Neural cell (in vitro differentiated cells): ENCODE measurements at regions not wholly inside any gene's neighbourhood (a gene's known extent, or its start where the extent isn't known, plus 50 kb on each side); places are given as distances from the start of the nearest gene placed in this dataset.

Experiments
- EP300 ChIP-seq: fragments of 450-650 bp; conservative IDR thresholded peaks from 2 replicates; pipeline ENCODE4 v1.6.1; 2014; ENCODE audit warnings: antibody characterized with exemption, mild to moderate bottlenecking, moderate library complexity; ENCODE audit not compliant: poor library complexity, severe bottlenecking
- EZH2 ChIP-seq: fragments of 200-600, 300-800 bp; shearing (Covaris generic), sonication (generic); IDR thresholded peaks from 2 replicates; pipeline ENCODE4 v1.6.1; 2014; ENCODE audit warnings: antibody characterized with exemption, low read length, borderline replicate concordance, mild to moderate bottlenecking; ENCODE audit not compliant: insufficient read depth, poor library complexity, severe bottlenecking
- MXI1 ChIP-seq: fragments of 450-650 bp; conservative IDR thresholded peaks from 2 replicates; pipeline ENCODE4 v1.6.1; 2014; ENCODE audit warnings: antibody characterized with exemption, mild to moderate bottlenecking; ENCODE audit not compliant: poor library complexity, severe bottlenecking
- POLR2AphosphoS5 ChIP-seq: IDR thresholded peaks from 2 replicates; pipeline ENCODE4 v1.6.1; 2012
- RAD21 ChIP-seq: fragments of 450-650 bp; conservative IDR thresholded peaks from 2 replicates; pipeline ENCODE4 v1.6.1; 2014; ENCODE audit warnings: antibody characterized with exemption, mild to moderate bottlenecking, moderate library complexity
- SMC3 ChIP-seq: fragments of 450-650 bp; conservative IDR thresholded peaks from 2 replicates; pipeline ENCODE4 v1.6.1; 2014; ENCODE audit warnings: antibody characterized with exemption, mild to moderate bottlenecking, moderate library complexity; ENCODE audit not compliant: poor library complexity
- TAF1 ChIP-seq: IDR thresholded peaks from 2 replicates; pipeline ENCODE4 v1.6.1; 2012; ENCODE audit warnings: low read depth
- TF ChIP-seq, protein P1 (sequence below): fragments of 450-650 bp; IDR thresholded peaks from 2 replicates; pipeline ENCODE4 v1.5.1; 2014; ENCODE audit warnings: antibody characterized with exemption, mild to moderate bottlenecking, moderate library complexity; ENCODE audit not compliant: poor library complexity, severe bottlenecking
- TF ChIP-seq, protein P2 (sequence below): IDR thresholded peaks from 2 replicates; pipeline ENCODE4 v1.6.1; 2012; ENCODE audit warnings: borderline replicate concordance

DNA sequence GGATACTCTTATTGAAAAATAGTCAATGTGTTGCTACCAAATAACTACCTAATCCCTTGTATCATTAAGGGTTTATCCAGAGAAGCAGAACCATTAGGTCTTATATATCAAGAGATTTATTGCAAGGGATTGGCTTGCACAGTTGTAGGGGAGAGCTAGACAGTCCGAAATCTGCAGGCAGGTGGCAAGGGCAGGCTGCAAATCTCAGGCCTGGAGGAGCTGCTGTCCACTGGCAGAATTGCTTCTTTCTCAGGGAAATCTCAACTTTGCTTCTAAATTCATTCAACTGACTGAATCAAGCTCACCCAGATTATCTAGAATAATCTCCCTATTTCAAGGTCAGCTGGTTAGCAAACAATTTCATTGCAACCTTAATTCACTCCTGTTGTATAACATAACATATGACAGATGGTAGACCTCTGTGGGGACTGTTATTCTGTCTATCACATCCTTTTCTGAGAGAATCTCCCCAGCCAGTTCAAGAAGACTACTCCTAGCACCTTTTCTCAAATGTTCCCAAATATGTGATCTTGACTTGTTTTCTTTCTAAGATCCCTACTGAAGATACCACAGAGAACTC, 194.2 kb downstream of the NHLRC3 start:
- no peak for TF ChIP-seq MXI1
- TF ChIP-seq, protein P1, sequence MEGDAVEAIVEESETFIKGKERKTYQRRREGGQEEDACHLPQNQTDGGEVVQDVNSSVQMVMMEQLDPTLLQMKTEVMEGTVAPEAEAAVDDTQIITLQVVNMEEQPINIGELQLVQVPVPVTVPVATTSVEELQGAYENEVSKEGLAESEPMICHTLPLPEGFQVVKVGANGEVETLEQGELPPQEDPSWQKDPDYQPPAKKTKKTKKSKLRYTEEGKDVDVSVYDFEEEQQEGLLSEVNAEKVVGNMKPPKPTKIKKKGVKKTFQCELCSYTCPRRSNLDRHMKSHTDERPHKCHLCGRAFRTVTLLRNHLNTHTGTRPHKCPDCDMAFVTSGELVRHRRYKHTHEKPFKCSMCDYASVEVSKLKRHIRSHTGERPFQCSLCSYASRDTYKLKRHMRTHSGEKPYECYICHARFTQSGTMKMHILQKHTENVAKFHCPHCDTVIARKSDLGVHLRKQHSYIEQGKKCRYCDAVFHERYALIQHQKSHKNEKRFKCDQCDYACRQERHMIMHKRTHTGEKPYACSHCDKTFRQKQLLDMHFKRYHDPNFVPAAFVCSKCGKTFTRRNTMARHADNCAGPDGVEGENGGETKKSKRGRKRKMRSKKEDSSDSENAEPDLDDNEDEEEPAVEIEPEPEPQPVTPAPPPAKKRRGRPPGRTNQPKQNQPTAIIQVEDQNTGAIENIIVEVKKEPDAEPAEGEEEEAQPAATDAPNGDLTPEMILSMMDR: no peak
- no peak for TF ChIP-seq EZH2
- TF ChIP-seq RAD21: no peak
- TF ChIP-seq POLR2AphosphoS5: no peak
- no peak for TF ChIP-seq EP300
- TF ChIP-seq, protein P2, sequence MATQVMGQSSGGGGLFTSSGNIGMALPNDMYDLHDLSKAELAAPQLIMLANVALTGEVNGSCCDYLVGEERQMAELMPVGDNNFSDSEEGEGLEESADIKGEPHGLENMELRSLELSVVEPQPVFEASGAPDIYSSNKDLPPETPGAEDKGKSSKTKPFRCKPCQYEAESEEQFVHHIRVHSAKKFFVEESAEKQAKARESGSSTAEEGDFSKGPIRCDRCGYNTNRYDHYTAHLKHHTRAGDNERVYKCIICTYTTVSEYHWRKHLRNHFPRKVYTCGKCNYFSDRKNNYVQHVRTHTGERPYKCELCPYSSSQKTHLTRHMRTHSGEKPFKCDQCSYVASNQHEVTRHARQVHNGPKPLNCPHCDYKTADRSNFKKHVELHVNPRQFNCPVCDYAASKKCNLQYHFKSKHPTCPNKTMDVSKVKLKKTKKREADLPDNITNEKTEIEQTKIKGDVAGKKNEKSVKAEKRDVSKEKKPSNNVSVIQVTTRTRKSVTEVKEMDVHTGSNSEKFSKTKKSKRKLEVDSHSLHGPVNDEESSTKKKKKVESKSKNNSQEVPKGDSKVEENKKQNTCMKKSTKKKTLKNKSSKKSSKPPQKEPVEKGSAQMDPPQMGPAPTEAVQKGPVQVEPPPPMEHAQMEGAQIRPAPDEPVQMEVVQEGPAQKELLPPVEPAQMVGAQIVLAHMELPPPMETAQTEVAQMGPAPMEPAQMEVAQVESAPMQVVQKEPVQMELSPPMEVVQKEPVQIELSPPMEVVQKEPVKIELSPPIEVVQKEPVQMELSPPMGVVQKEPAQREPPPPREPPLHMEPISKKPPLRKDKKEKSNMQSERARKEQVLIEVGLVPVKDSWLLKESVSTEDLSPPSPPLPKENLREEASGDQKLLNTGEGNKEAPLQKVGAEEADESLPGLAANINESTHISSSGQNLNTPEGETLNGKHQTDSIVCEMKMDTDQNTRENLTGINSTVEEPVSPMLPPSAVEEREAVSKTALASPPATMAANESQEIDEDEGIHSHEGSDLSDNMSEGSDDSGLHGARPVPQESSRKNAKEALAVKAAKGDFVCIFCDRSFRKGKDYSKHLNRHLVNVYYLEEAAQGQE: no peak
- no peak for TF ChIP-seq TAF1
- TF ChIP-seq SMC3: no peak
